Astrocyte (in vitro differentiated cells and primary cell): ENCODE measurements at regions not wholly inside any gene's neighbourhood (a gene's known extent, or its start where the extent isn't known, plus 50 kb on each side); places are given as distances from the start of the nearest gene placed in this dataset.

Experiments
- DNase-seq: peaks from one replicate; pipeline ENCODE4 v3.0.0-alpha.2; 2010; ENCODE audit warnings: low read depth
- FAIRE-seq: peaks from 2 replicates; lab custom pipeline; 2011; peaks lifted over from hg19 to GRCh38; lab: Jason Lieb, UNC
- H2AFZ ChIP-seq: 2 replicates; pipeline ENCODE4 v1.6.0; 2012; ENCODE audit warnings: low read depth, low read length, inconsistent platforms
- H3K27ac ChIP-seq: 2 replicates; pipeline ENCODE4 v1.5.1; 2011; ENCODE audit warnings: low read depth, low read length, inconsistent platforms
- H3K27me3 ChIP-seq: 2 replicates; pipeline ENCODE4 v1.6.0; 2011; ENCODE audit warnings: low read length, inconsistent platforms; ENCODE audit not compliant: insufficient read depth
- H3K36me3 ChIP-seq: 2 replicates; pipeline ENCODE4 v1.5.1; 2011; ENCODE audit warnings: low read length, inconsistent platforms; ENCODE audit not compliant: insufficient read depth
- H3K4me1 ChIP-seq: 2 replicates; pipeline ENCODE4 v1.5.1; 2011; ENCODE audit warnings: low read length, inconsistent platforms; ENCODE audit not compliant: insufficient read depth
- H3K4me2 ChIP-seq: 2 replicates; pipeline ENCODE4 v1.6.0; 2012; ENCODE audit warnings: low read length, inconsistent platforms
- H3K4me3 ChIP-seq: 2 replicates; pipeline ENCODE4 v1.5.1; 2011; ENCODE audit warnings: low read depth, mild to moderate bottlenecking, low read length, inconsistent platforms; ENCODE audit not compliant: insufficient read depth
- H3K79me2 ChIP-seq: 2 replicates; pipeline ENCODE4 v1.6.0; 2012; ENCODE audit warnings: mild to moderate bottlenecking, low read length, inconsistent platforms; ENCODE audit not compliant: insufficient read depth
- H3K9ac ChIP-seq: 2 replicates; pipeline ENCODE4 v1.6.0; 2012; ENCODE audit warnings: mild to moderate bottlenecking, low read length, inconsistent platforms
- H3K9me3 ChIP-seq: 2 replicates; pipeline ENCODE4 v1.5.1; 2012; ENCODE audit warnings: low read depth, mild to moderate bottlenecking, low read length, inconsistent platforms; ENCODE audit not compliant: insufficient read depth
- H4K20me1 ChIP-seq: 2 replicates; pipeline ENCODE4 v1.6.0; 2012; ENCODE audit warnings: low read length, inconsistent platforms; ENCODE audit not compliant: insufficient read depth
- H3K27ac Mint-ChIP-seq: one replicate; pipeline ENCODE4 v1.8.0; 2021; ENCODE audit warnings: mild to moderate bottlenecking, mixed read lengths; ENCODE audit not compliant: unreplicated experiment
- H3K27me3 Mint-ChIP-seq: one replicate; pipeline ENCODE4 v1.8.0; 2021; ENCODE audit warnings: low read depth, mixed read lengths; ENCODE audit not compliant: unreplicated experiment
- H3K36me3 Mint-ChIP-seq: one replicate; pipeline ENCODE4 v1.8.0; 2021; ENCODE audit warnings: low read depth, mixed read lengths; ENCODE audit not compliant: unreplicated experiment
- H3K4me1 Mint-ChIP-seq: one replicate; pipeline ENCODE4 v1.8.0; 2021; ENCODE audit warnings: low read depth, mixed read lengths; ENCODE audit not compliant: unreplicated experiment
- H3K4me3 Mint-ChIP-seq: one replicate; pipeline ENCODE4 v1.8.0; 2021; ENCODE audit warnings: mild to moderate bottlenecking, moderate library complexity, mixed read lengths; ENCODE audit not compliant: unreplicated experiment
- H3K9me3 Mint-ChIP-seq: one replicate; pipeline ENCODE4 v1.8.0; 2021; ENCODE audit warnings: mild to moderate bottlenecking, mixed read lengths; ENCODE audit not compliant: unreplicated experiment
- EZH2 ChIP-seq: IDR thresholded peaks from 2 replicates; pipeline ENCODE4 v1.6.1; 2012; ENCODE audit warnings: mild to moderate bottlenecking, low read length, inconsistent platforms; ENCODE audit not compliant: insufficient read depth
- TF ChIP-seq, protein P1 (sequence below): IDR thresholded peaks from 2 replicates; pipeline ENCODE4 v1.5.1; 2011; ENCODE audit warnings: low read depth, mild to moderate bottlenecking, inconsistent platforms, low read length, moderate library complexity; ENCODE audit not compliant: insufficient read depth

GRCh38 chr6:134452906-134453305 is 135.0 kb upstream of the SGK1 start:
- H3K27me3 ChIP-seq = no peaks in the 10 kb centered on the region
- no peaks in the 10 kb centered on the region for H3K9me3 Mint-ChIP-seq
- TF ChIP-seq EZH2 = no peak
- TF ChIP-seq, protein P1, sequence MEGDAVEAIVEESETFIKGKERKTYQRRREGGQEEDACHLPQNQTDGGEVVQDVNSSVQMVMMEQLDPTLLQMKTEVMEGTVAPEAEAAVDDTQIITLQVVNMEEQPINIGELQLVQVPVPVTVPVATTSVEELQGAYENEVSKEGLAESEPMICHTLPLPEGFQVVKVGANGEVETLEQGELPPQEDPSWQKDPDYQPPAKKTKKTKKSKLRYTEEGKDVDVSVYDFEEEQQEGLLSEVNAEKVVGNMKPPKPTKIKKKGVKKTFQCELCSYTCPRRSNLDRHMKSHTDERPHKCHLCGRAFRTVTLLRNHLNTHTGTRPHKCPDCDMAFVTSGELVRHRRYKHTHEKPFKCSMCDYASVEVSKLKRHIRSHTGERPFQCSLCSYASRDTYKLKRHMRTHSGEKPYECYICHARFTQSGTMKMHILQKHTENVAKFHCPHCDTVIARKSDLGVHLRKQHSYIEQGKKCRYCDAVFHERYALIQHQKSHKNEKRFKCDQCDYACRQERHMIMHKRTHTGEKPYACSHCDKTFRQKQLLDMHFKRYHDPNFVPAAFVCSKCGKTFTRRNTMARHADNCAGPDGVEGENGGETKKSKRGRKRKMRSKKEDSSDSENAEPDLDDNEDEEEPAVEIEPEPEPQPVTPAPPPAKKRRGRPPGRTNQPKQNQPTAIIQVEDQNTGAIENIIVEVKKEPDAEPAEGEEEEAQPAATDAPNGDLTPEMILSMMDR = no peak
- H3K4me2 ChIP-seq = no peak overlapping the region
- no peak overlapping the region for H3K27ac ChIP-seq
- H3K27ac Mint-ChIP-seq = no peak overlapping the region
- H3K27me3 Mint-ChIP-seq = no peaks in the 10 kb centered on the region
- no peak overlapping the region for H3K4me3 ChIP-seq
- DNase-seq = no peak
- no peak for FAIRE-seq
- H3K9ac ChIP-seq = no peak overlapping the region
- no peaks in the 10 kb centered on the region for H3K36me3 ChIP-seq
- H3K4me1 Mint-ChIP-seq = peaks cover 14% of the 10 kb centered on the region
- H3K79me2 ChIP-seq = no peaks in the 10 kb centered on the region
- no peak overlapping the region for H3K4me3 Mint-ChIP-seq
- H4K20me1 ChIP-seq = no peaks in the 10 kb centered on the region
- no peak overlapping the region for H2AFZ ChIP-seq
- H3K4me1 ChIP-seq = peaks cover 16% of the 10 kb centered on the region
- no peaks in the 10 kb centered on the region for H3K9me3 ChIP-seq
- no peaks in the 10 kb centered on the region for H3K36me3 Mint-ChIP-seq

DNA sequence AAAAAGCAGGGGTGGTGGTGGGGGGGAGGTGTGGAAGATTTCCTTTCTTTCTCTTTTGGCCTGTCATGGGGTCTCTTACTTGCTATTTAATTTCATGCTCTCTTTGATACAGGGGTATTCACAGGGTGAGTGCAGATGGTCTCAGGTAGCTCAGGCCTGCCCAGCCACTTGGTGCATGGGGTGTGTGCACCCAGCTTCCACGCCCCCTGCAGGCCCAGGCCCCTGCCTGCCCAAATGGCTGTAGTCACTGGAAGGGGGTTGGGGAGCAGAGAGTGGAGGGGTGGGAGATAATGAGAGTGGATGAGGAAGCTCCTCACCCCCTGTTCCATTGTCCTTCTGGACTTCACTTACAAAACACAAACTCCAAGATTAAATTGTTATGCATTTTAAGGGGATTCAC is 133.6 kb upstream of the SGK1 start:
- peaks cover 22% of the 10 kb centered on the region for H3K4me1 Mint-ChIP-seq
- no peak overlapping the region for H3K27ac Mint-ChIP-seq
- Histone ChIP-seq H3K79me2 (no peaks in the 10 kb centered on the region), H3K4me2 (no peak overlapping the region), H3K4me1 (peaks cover 26% of the 10 kb centered on the region), H3K36me3 (no peaks in the 10 kb centered on the region), H2AFZ (no peak overlapping the region), H3K4me3 (no peak overlapping the region), H4K20me1 (no peaks in the 10 kb centered on the region), H3K27me3 (no peaks in the 10 kb centered on the region), H3K9me3 (no peaks in the 10 kb centered on the region), H3K27ac (no peak overlapping the region), H3K9ac (no peak overlapping the region)
- no peak for DNase-seq
- no peaks in the 10 kb centered on the region for H3K9me3 Mint-ChIP-seq
- no peaks in the 10 kb centered on the region for H3K27me3 Mint-ChIP-seq
- no peak for TF ChIP-seq EZH2
- TF ChIP-seq, protein P1 = no peak
- FAIRE-seq = no peak
- no peaks in the 10 kb centered on the region for H3K36me3 Mint-ChIP-seq
- no peak overlapping the region for H3K4me3 Mint-ChIP-seq

GRCh38 chr6:134449781-134450180 is 131.9 kb upstream of the SGK1 start:
- H3K79me2 ChIP-seq = no peaks in the 10 kb centered on the region
- H3K27ac ChIP-seq = no peak overlapping the region
- H3K4me1 ChIP-seq = peaks cover 27% of the 10 kb centered on the region
- H2AFZ ChIP-seq = no peak overlapping the region
- Mint-ChIP-seq H3K36me3 (no peaks in the 10 kb centered on the region), H3K9me3 (no peaks in the 10 kb centered on the region), H3K4me3 (no peak overlapping the region), H3K27me3 (no peaks in the 10 kb centered on the region), H3K4me1 (peaks cover 20% of the 10 kb centered on the region), H3K27ac (no peak overlapping the region)
- H4K20me1 ChIP-seq = no peaks in the 10 kb centered on the region
- H3K9ac ChIP-seq = no peak overlapping the region
- H3K36me3 ChIP-seq = no peaks in the 10 kb centered on the region
- no peak overlapping the region for H3K4me3 ChIP-seq
- no peak overlapping the region for H3K4me2 ChIP-seq
- no peaks in the 10 kb centered on the region for H3K9me3 ChIP-seq
- TF ChIP-seq, protein P1 = no peak
- TF ChIP-seq EZH2 = no peak
- FAIRE-seq (no peak), DNase-seq (no peak)
- H3K27me3 ChIP-seq = no peaks in the 10 kb centered on the region
